HAP-1 (cell line): ENCODE measurements at regions not wholly inside any gene's neighbourhood (a gene's known extent, or its start where the extent isn't known, plus 50 kb on each side); places are given as distances from the start of the nearest gene placed in this dataset.

Experiments
- DNase-seq, 2 experiments: peaks; one replicate each; pipeline ENCODE4 v3.0.0-alpha.2; 2016 to 2020; ENCODE audit warnings: low spot score in 2 of 2
- H3K27me3 ChIP-seq: fragments of 250-450 bp; sonication (Bioruptor Pico); 2 replicates; pipeline ENCODE4 v1.5.1; 2020; ENCODE audit warnings: low read depth, mild to moderate bottlenecking, moderate library complexity
- H3K36me3 ChIP-seq: fragments of 250-450 bp; sonication (Bioruptor Pico); replicated peaks from 2 replicates; pipeline ENCODE4 v1.5.1; 2020; ENCODE audit warnings: mild to moderate bottlenecking
- H3K4me1 ChIP-seq: fragments of 250-450 bp; sonication (Bioruptor Pico); 2 replicates; pipeline ENCODE4 v1.5.1; 2020; ENCODE audit warnings: mild to moderate bottlenecking
- H3K4me3 ChIP-seq: fragments of 250-450 bp; sonication (Bioruptor Pico); 2 replicates; pipeline ENCODE4 v1.5.1; 2020; ENCODE audit warnings: mild to moderate bottlenecking, moderate library complexity
- H3K9me3 ChIP-seq: fragments of 250-450 bp; sonication (Bioruptor Pico); 2 replicates; pipeline ENCODE4 v1.5.1; 2020; ENCODE audit warnings: mild to moderate bottlenecking, moderate library complexity
- in situ Hi-C: fragments of 300-500 bp; cut with MboI; formaldehyde crosslinking; loops from 3 replicates; pipeline ENCODE4 v1.14.3; 2020; ENCODE audit warnings: low sequenced_read_pairs, inconsistent platforms, mixed read lengths

DNA sequence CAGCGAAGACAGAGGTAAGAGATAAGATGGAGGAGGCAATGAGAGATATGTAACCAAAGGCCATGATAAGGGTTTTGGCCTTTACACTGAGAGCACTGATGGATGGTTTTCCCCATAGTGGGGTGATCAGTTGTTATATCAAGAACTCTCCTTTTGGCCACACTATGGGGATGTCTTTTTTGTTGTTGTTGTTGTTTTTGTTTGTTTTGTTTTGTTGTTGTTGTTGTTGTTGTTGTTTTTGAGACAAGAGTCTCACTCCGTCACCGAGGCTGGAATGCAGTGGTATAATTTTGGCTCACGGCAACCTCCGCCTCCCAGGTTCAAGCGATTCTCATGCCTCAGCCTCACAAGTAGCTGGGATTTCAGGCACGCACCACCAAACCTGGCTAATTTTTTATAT lies 244.8 kb upstream of the DYNLRB2 start:
- no peak for DNase-seq
- Histone ChIP-seq H3K4me1 (no peaks in the 10 kb centered on the region), H3K27me3 (no peaks in the 10 kb centered on the region), H3K9me3 (no peaks in the 10 kb centered on the region), H3K36me3 (no peaks in the 10 kb centered on the region), H3K4me3 (no peak overlapping the region)
- in situ Hi-C loops = no loop called here

- no peaks in the 10 kb centered on the region for H3K9me3 ChIP-seq
- in situ Hi-C loops = no loop called here
- H3K4me1 ChIP-seq = no peaks in the 10 kb centered on the region
- no peaks in the 10 kb centered on the region for H3K27me3 ChIP-seq
- H3K4me3 ChIP-seq = no peak overlapping the region
- no peaks in the 10 kb centered on the region for H3K36me3 ChIP-seq
- DNase-seq = no peak
Observed at GRCh38 chr16:80294172-80294571, 246.6 kb upstream of the DYNLRB2 start.

DNA sequence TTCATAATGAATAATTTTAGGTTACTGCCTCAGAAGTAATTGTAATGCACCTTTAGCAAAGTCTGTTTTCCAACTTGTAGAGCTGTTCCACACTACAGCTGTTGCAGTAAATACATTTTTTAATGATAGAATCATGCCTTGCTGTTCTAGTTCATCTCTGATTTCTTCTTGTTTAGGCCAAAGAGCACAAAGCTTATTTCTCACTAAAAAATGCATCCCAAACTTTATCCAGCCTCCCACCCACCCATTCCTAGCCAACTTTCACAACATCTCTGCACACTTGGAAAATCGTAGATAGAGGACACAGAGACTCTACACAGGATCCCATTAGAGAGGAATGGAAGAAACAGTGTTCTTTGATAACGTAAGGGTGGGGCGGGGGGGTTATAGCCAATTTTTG lies 252.2 kb upstream of the DYNLRB2 start:
- no peaks in the 10 kb centered on the region for H3K27me3 ChIP-seq
- no peaks in the 10 kb centered on the region for H3K4me1 ChIP-seq
- no peaks in the 10 kb centered on the region for H3K9me3 ChIP-seq
- DNase-seq = no peak
- no peaks in the 10 kb centered on the region for H3K36me3 ChIP-seq
- no peak overlapping the region for H3K4me3 ChIP-seq
- in situ Hi-C loops = no loop called here

DNA sequence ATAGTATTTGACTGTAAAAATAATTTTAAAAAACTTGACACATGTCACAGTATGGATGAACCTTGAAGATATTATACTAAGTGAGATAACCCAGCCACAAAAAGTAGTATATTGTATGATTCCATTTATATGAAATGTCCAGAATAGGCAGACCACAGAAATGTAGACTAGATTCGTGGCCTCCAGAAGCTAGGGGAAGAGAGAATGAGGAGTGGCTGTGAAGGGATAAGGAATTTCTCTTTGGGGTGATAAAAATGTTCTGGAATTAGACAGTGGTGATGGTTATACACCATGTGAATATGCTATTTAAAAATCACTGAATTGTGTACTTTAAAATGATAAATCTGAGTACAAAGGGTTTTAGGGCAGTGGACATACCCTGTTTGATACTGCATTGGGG lies 253.1 kb upstream of the DYNLRB2 start:
- H3K27me3 ChIP-seq = no peaks in the 10 kb centered on the region
- no peaks in the 10 kb centered on the region for H3K9me3 ChIP-seq
- in situ Hi-C loops = no loop called here
- no peaks in the 10 kb centered on the region for H3K36me3 ChIP-seq
- no peaks in the 10 kb centered on the region for H3K4me1 ChIP-seq
- DNase-seq = no peak
- no peak overlapping the region for H3K4me3 ChIP-seq

- Histone ChIP-seq H3K36me3 (no peaks in the 10 kb centered on the region), H3K9me3 (no peaks in the 10 kb centered on the region), H3K4me3 (no peak overlapping the region), H3K4me1 (no peaks in the 10 kb centered on the region), H3K27me3 (no peaks in the 10 kb centered on the region)
- in situ Hi-C loops = no loop called here
- DNase-seq = no peak
Observed at GRCh38 chr16:80285104-80285503, 255.7 kb upstream of the DYNLRB2 start.

DNA sequence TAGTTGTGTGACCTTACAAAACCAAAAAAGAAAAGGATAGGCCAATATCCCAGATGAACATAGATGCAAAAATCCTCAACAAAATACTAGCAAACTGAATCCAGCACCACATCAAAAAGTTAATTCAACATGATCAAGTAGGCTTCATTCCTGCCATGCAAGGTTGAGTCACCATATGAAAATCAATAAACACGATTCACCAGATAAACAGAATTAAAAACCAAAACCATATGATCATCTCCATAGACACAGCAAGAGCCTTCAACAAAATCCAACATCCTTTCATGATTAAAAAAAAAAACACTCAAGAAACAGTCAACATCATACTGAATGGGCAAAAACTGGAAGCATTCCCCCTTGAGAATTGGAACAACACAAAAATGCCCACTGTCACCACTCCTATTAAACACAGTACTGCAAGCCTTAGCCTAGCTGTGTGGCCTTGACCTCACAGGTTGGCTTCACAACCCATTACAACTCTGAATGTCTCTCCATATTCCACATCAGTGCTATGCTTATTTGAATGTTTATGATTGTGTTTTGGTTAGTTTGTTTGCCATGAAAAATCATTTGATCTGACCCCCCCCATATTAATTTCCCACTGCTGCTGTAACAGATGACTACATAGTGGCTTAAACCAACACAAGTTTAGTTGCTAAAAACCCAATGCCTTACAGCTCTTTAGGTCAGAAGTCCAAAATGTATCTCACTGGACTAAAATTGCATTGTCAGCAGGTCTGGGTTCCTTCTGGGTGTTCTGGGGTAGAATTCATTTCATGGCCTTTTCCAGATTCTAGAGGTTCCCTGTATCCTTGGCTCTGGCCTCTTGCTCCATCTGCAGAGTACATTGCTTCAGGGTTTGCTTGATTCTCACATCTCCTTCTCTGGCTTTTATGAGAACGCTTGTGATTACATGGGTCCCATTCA lies 257.1 kb upstream of the DYNLRB2 start:
- Histone ChIP-seq H3K4me3 (no peak overlapping the region), H3K36me3 (no peaks in the 10 kb centered on the region), H3K9me3 (no peaks in the 10 kb centered on the region), H3K4me1 (no peaks in the 10 kb centered on the region), H3K27me3 (no peaks in the 10 kb centered on the region)
- no peak for DNase-seq
- in situ Hi-C loops = no loop called here

GRCh38 chr16:80280557-80280956 lies 260.2 kb upstream of the DYNLRB2 start:
- Histone ChIP-seq H3K36me3 (no peaks in the 10 kb centered on the region), H3K4me1 (no peaks in the 10 kb centered on the region), H3K9me3 (no peaks in the 10 kb centered on the region), H3K4me3 (no peak overlapping the region), H3K27me3 (no peaks in the 10 kb centered on the region)
- in situ Hi-C loops = no loop called here
- DNase-seq = no peak

GRCh38 chr16:80279656-80280055 lies 261.1 kb upstream of the DYNLRB2 start:
- DNase-seq = no peak
- in situ Hi-C loops = no loop called here

DNA sequence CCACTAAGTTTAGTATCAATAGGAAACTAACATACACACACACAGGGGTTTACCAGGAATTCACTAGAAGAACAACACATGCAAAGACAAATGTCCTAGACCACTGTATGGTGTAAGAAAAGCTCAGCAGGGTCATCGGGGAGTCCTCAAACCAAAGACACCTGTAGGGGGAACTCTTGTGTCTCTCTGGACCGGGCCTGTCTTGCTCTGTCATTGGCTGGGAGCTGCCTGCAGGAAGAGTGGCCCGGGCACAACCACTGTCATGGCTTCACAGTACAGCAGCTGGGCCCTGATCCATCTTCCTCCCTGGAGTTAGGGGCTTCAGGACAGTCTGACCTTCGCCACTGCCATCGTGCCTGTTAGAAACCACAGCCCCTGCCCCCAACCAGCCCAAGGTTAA lies 263.6 kb upstream of the DYNLRB2 start:
- Histone ChIP-seq H3K27me3 (no peaks in the 10 kb centered on the region), H3K36me3 (no peaks in the 10 kb centered on the region), H3K4me1 (no peaks in the 10 kb centered on the region), H3K4me3 (no peak overlapping the region), H3K9me3 (no peaks in the 10 kb centered on the region)
- no peak for DNase-seq
- in situ Hi-C loops = no loop called here

More at GRCh38 chr16:80279656-80280055, 261.1 kb upstream of the DYNLRB2 start:
- Histone ChIP-seq H3K9me3 (no peaks in the 10 kb centered on the region), H3K36me3 (no peaks in the 10 kb centered on the region), H3K4me1 (no peaks in the 10 kb centered on the region), H3K4me3 (no peak overlapping the region), H3K27me3 (no peaks in the 10 kb centered on the region)

DNA sequence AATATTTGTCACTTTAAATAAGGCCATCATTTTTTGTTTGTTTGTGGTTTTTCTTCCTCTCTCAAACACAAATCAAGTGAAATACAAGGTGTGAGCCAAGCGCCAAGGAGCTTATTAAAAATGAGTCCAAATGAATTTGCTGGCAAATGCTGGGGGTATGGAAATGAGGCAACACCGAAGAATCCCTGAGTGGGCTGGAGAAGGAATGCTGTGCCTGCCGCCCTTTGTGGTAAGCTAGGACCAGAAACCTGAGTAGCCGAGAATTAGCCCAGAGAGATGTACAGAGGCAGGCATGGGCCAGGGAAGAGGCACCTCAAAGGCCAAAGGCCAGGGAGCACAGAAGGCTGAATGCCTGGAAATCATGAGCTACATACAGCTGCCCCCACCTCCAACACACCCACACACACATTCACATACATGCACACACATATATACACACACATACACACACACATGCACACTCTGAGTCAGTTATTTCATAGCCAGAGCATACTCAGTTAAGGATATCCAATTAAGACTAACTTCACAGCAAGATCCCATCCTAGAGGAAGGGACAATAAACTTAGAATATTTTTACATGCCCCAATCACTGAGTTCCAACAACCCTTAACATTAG lies 266.1 kb upstream of the DYNLRB2 start:
- Histone ChIP-seq H3K36me3 (no peaks in the 10 kb centered on the region), H3K4me3 (no peak overlapping the region), H3K4me1 (no peaks in the 10 kb centered on the region), H3K27me3 (no peaks in the 10 kb centered on the region), H3K9me3 (no peaks in the 10 kb centered on the region)
- in situ Hi-C loops = no loop called here
- DNase-seq = no peak

DNA sequence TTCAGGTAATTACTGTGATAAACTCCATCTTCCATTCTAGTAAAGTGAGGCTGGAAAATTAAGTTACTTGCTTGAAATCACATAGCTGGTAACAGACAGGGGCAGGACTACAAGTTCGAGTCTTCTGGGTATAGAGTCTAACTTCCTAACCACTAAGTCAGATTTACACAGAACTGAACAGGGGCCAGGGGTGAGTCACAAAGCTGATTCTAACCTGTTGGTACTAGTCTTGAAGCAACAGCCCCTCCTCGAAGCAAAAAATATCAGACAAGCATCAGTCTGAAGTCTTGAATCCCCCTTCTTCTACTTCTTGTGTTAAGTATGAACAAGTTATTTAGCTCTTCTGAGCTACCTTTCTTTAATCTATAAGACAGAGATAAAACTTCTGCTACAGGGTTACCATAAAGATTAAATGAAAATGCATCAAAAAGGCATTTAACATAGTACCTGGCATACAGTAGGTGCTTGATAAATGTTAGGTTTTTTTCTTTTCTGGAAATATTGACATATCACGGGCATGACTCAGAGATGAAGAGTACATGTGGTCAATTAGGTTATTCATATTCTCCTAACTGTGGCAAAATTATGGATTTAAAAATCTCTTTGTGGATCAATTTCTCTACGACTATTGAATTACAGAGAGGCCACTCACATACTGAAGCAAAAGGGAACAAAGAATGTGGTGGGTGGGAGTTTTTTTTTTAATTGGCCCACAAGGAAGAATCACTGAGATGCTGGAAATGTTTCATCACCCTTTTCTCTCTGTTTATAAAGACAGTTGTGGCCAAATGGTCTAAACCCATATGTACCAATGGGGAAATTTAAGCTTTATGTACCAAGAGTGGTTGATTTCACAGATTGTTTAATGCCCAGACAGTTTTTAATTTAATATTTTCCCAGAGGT lies 266.9 kb upstream of the DYNLRB2 start:
- Histone ChIP-seq H3K4me1 (no peaks in the 10 kb centered on the region), H3K36me3 (no peaks in the 10 kb centered on the region), H3K9me3 (no peaks in the 10 kb centered on the region), H3K27me3 (no peaks in the 10 kb centered on the region), H3K4me3 (no peak overlapping the region)
- in situ Hi-C loops = no loop called here
- DNase-seq = no peak

- Histone ChIP-seq H3K36me3 (no peaks in the 10 kb centered on the region), H3K4me3 (no peak overlapping the region), H3K4me1 (no peaks in the 10 kb centered on the region), H3K27me3 (no peaks in the 10 kb centered on the region), H3K9me3 (no peaks in the 10 kb centered on the region)
- DNase-seq = no peak
- in situ Hi-C loops = no loop called here
Observed at GRCh38 chr16:80265624-80266306, 275.0 kb upstream of the DYNLRB2 start.

GRCh38 chr16:80263848-80264694 lies 276.7 kb upstream of the DYNLRB2 start:
- Histone ChIP-seq H3K4me1 (no peaks in the 10 kb centered on the region), H3K36me3 (no peaks in the 10 kb centered on the region), H3K27me3 (no peaks in the 10 kb centered on the region), H3K9me3 (no peaks in the 10 kb centered on the region), H3K4me3 (no peak overlapping the region)
- no peak for DNase-seq
- in situ Hi-C loops = no loop called here
